ENCODE measurements at regions not wholly inside any gene's neighbourhood (a gene's known extent, or its start where the extent isn't known, plus 50 kb on each side); places are given as distances from the start of the nearest gene placed in this dataset.

DNA sequence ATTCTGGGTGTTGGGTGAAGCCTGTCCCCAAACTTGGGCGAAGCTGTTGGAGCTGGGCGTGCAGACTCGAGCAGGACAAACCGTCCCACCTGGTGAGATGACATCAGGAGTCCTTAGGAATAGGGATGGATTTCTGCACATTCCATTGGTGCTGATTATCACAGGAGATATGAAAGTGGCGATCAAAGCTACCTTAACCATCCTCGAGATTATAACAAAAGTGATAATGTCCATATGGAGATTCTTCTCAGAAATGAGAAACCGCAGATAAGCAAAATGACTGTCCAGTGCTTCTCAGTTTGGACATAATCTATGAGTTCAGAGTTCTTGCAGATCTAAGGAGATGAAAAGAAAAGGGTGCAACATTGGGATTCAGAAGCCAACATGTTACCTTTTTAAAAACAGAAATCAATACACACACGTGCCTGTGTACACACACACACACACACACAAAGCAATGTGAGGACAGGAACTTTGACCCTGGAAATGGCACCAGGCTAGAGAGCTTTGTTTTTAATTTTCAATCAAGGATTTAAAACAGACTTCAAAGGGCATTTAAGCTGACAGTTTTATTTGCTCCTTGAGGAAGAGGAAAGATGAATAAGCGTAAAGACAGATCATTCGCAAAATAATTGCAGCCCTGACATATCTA is 165.4 kb downstream of the CD83 start:
- Histone ChIP-seq H4K20me1 (ENCODE audit: control insufficient read depth, insufficient read depth, low read depth, low read length) (no peaks in the 10 kb centered on the region), H3K27me3 (ENCODE audit: control insufficient read depth, low read length) (no peaks in the 10 kb centered on the region), H3K79me2 (ENCODE audit: control insufficient read depth, low read length) (no peaks in the 10 kb centered on the region), H3K4me3 (ENCODE audit: low read length) (no peak overlapping the region), H3F3A (ENCODE audit: control insufficient read depth, insufficient read depth) (peaks cover 10% of the 10 kb centered on the region), H3K4me2 (ENCODE audit: low read length) (no peak overlapping the region), H3K27ac (ENCODE audit: low read depth, low read length) (no peak overlapping the region), H3K4me1 (ENCODE audit: control insufficient read depth, low read length) (peaks cover 19% of the 10 kb centered on the region), H3K36me3 (ENCODE audit: control insufficient read depth, low read length) (no peaks in the 10 kb centered on the region), H3K9me3 (ENCODE audit: control insufficient read depth, insufficient read depth, low read length) (no peaks in the 10 kb centered on the region), H3K9me2 (replicated peaks; ENCODE audit: control insufficient read depth, low read length) (no peaks in the 10 kb centered on the region)
- no peak for TF ChIP-seq EZH2phosphoT487 (IDR thresholded peaks at IDR 0.05; ENCODE audit: borderline replicate concordance, low read length)
- TF ChIP-seq, protein P1, sequence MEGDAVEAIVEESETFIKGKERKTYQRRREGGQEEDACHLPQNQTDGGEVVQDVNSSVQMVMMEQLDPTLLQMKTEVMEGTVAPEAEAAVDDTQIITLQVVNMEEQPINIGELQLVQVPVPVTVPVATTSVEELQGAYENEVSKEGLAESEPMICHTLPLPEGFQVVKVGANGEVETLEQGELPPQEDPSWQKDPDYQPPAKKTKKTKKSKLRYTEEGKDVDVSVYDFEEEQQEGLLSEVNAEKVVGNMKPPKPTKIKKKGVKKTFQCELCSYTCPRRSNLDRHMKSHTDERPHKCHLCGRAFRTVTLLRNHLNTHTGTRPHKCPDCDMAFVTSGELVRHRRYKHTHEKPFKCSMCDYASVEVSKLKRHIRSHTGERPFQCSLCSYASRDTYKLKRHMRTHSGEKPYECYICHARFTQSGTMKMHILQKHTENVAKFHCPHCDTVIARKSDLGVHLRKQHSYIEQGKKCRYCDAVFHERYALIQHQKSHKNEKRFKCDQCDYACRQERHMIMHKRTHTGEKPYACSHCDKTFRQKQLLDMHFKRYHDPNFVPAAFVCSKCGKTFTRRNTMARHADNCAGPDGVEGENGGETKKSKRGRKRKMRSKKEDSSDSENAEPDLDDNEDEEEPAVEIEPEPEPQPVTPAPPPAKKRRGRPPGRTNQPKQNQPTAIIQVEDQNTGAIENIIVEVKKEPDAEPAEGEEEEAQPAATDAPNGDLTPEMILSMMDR (IDR thresholded peaks at IDR 0.05; ENCODE audit: low read depth, low read length, poor library complexity, severe bottlenecking), result no peak

DNA sequence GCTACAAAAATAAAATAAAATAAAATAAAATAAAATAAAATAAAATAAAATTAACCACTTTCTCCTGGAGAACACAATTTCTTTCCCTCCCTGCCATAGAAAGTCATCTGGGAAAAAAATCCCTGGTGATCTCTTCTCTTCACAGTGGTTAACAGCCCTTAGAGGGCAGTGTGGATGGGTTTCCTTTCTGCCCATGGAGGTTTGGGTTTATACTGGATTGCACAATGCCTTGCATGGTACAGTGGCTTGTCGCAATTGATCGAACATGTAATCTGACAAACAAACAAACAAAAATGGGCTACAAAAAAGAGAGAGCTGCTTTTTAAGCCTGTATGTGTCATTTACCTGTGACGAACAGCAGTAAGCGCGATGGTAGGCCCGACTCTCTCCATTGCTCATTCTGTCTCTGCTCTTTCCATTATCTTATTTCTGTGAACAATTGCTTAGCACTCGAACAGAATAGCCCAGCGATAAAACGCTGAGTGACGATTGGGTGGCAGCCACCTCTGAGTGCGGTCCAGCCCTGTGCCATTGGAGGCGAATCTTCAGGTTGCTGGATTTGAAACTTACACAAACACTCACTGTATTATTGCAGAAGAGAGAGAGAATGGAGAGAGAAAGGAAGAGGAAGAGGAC is 166.1 kb downstream of the CD83 start:
- no peaks in the 10 kb centered on the region for H3K36me3 ChIP-seq (ENCODE audit: control insufficient read depth, low read length)
- H3K4me1 ChIP-seq (ENCODE audit: control insufficient read depth, low read length), result peaks cover 12% of the 10 kb centered on the region
- no peak overlapping the region for H3K4me2 ChIP-seq (ENCODE audit: low read length)
- H3K4me3 ChIP-seq (ENCODE audit: low read length), result no peak overlapping the region
- no peaks in the 10 kb centered on the region for H3K79me2 ChIP-seq (ENCODE audit: control insufficient read depth, low read length)
- H3F3A ChIP-seq (ENCODE audit: control insufficient read depth, insufficient read depth), result peaks cover 9% of the 10 kb centered on the region
- H3K9me2 ChIP-seq (replicated peaks; ENCODE audit: control insufficient read depth, low read length), result no peaks in the 10 kb centered on the region
- H3K9me3 ChIP-seq (ENCODE audit: control insufficient read depth, insufficient read depth, low read length), result no peaks in the 10 kb centered on the region
- no peaks in the 10 kb centered on the region for H3K27me3 ChIP-seq (ENCODE audit: control insufficient read depth, low read length)
- no peak overlapping the region for H3K27ac ChIP-seq (ENCODE audit: low read depth, low read length)
- TF ChIP-seq, protein P1 (IDR thresholded peaks at IDR 0.05; ENCODE audit: low read depth, low read length, poor library complexity, severe bottlenecking), result no peak
- no peak for TF ChIP-seq EZH2phosphoT487 (IDR thresholded peaks at IDR 0.05; ENCODE audit: borderline replicate concordance, low read length)
- no peaks in the 10 kb centered on the region for H4K20me1 ChIP-seq (ENCODE audit: control insufficient read depth, insufficient read depth, low read depth, low read length)

DNA sequence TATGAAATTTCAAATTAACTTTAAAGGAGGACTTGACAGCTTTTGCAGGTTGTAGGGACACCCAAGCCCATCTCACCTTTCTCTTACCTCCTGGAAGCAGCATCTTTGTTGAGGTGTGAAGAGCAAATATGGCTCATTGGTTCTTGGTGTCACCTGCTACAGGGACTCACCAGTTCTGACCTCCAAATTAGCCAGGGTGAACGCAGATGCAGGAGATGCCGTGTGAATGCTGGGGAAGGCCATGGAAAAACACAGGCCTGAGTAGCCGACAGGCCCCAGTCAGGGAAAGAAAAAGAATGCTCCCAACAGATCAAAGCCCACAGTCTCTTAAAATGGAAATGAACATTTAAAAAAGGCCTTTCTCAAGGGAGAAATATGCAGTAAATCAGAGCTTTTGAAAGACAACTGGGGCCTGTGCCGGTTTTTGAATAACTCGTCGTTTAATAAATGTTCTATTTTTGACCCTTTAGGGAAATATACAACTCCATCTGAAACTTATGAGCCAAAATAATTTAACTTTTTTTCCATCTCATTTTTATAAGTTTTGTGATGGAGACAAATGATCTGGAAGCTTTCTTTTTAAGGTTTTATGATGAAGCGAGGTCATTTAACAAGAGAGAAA is 167.5 kb downstream of the CD83 start:
- no peaks in the 10 kb centered on the region for H4K20me1 ChIP-seq (ENCODE audit: control insufficient read depth, insufficient read depth, low read depth, low read length)
- no peaks in the 10 kb centered on the region for H3K79me2 ChIP-seq (ENCODE audit: control insufficient read depth, low read length)
- no peak overlapping the region for H3K4me3 ChIP-seq (ENCODE audit: low read length)
- no peaks in the 10 kb centered on the region for H3K9me2 ChIP-seq (replicated peaks; ENCODE audit: control insufficient read depth, low read length)
- TF ChIP-seq EZH2phosphoT487 (IDR thresholded peaks at IDR 0.05; ENCODE audit: borderline replicate concordance, low read length), result no peak
- TF ChIP-seq, protein P1 (IDR thresholded peaks at IDR 0.05; ENCODE audit: low read depth, low read length, poor library complexity, severe bottlenecking), result no peak
- H3K27me3 ChIP-seq (ENCODE audit: control insufficient read depth, low read length), result no peaks in the 10 kb centered on the region
- H3K4me2 ChIP-seq (ENCODE audit: low read length), result no peak overlapping the region
- no peaks in the 10 kb centered on the region; the same call in 1 of the 2 replicates for H3F3A ChIP-seq (ENCODE audit: control insufficient read depth, insufficient read depth)
- no peaks in the 10 kb centered on the region for H3K9me3 ChIP-seq (ENCODE audit: control insufficient read depth, insufficient read depth, low read length)
- H3K4me1 ChIP-seq (ENCODE audit: control insufficient read depth, low read length), result peaks cover 3% of the 10 kb centered on the region
- no peak overlapping the region for H3K27ac ChIP-seq (ENCODE audit: low read depth, low read length)
- no peaks in the 10 kb centered on the region for H3K36me3 ChIP-seq (ENCODE audit: control insufficient read depth, low read length)
